ENCODE measurements at regions not wholly inside any gene's neighbourhood (a gene's known extent, or its start where the extent isn't known, plus 50 kb on each side); places are given as distances from the start of the nearest gene placed in this dataset.

DNA sequence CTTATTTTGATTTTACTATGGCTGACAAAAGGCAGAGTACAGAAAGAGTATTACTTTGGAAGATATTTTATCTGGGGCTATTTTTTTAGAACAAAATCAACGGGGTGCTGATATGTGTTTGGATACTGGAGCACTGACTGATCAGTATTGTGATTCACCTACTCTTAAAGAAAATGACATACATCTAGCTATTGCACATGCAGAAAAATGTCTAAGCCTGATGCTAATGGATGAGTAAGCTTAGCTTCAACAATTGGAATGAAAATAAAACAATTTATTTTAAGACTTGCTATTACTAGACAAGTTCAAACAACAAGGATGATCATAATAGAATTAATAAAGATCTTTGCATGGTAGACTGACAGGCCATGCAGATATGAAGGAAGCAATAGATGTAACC lies 262.0 kb downstream of the PPP1R2C start:
- TF ChIP-seq, protein P1, sequence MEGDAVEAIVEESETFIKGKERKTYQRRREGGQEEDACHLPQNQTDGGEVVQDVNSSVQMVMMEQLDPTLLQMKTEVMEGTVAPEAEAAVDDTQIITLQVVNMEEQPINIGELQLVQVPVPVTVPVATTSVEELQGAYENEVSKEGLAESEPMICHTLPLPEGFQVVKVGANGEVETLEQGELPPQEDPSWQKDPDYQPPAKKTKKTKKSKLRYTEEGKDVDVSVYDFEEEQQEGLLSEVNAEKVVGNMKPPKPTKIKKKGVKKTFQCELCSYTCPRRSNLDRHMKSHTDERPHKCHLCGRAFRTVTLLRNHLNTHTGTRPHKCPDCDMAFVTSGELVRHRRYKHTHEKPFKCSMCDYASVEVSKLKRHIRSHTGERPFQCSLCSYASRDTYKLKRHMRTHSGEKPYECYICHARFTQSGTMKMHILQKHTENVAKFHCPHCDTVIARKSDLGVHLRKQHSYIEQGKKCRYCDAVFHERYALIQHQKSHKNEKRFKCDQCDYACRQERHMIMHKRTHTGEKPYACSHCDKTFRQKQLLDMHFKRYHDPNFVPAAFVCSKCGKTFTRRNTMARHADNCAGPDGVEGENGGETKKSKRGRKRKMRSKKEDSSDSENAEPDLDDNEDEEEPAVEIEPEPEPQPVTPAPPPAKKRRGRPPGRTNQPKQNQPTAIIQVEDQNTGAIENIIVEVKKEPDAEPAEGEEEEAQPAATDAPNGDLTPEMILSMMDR (IDR thresholded peaks at IDR 0.05; ENCODE audit: insufficient read depth, low read length, poor library complexity, severe bottlenecking): no peak
- TF ChIP-seq EZH2phosphoT487 (conservative IDR thresholded peaks at IDR 0.05; ENCODE audit: low read length): no peak

All from SU-DHL-6 (cell line).